ENCODE measurements at regions not wholly inside any gene's neighbourhood (a gene's known extent, or its start where the extent isn't known, plus 50 kb on each side); places are given as distances from the start of the nearest gene placed in this dataset.

DNA sequence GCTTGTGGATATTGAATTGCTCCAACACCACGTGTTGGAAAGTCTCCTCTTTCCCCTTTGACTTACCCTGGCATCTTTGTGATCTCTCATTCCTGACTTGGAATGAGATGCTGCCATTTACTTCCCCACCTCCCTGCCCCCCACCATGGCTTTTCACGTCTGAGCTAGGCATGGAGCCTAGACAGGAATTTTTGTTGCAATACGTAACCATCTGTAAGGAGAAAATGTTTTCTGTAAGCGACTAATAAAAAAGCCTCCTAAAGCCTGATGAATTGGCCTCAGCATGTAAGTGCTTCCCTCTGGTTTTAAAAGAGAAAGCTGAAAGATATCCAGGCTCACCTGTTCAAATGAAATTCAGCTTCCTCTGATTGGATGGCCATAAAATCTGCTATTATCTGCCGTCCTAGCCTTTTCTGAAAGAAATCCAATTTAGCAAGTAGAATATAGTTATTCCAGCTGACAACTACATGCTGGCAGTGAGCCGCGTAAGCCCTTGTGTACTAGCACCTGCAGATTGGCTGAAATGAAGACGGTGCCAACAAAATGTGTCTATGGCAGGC, 200.1 kb downstream of the NSG2 start:
- Histone ChIP-seq H3K9me3 (no peaks in the 10 kb centered on the region), H3K27ac (no peak overlapping the region), H3K27me3 (peaks cover 4% of the 10 kb centered on the region), H3K4me3 (no peak overlapping the region), H3K4me1 (no peaks in the 10 kb centered on the region), H3K36me3 (no peaks in the 10 kb centered on the region)
- ATAC-seq (no peak), DNase-seq (no peak)
- TF ChIP-seq, protein P1, sequence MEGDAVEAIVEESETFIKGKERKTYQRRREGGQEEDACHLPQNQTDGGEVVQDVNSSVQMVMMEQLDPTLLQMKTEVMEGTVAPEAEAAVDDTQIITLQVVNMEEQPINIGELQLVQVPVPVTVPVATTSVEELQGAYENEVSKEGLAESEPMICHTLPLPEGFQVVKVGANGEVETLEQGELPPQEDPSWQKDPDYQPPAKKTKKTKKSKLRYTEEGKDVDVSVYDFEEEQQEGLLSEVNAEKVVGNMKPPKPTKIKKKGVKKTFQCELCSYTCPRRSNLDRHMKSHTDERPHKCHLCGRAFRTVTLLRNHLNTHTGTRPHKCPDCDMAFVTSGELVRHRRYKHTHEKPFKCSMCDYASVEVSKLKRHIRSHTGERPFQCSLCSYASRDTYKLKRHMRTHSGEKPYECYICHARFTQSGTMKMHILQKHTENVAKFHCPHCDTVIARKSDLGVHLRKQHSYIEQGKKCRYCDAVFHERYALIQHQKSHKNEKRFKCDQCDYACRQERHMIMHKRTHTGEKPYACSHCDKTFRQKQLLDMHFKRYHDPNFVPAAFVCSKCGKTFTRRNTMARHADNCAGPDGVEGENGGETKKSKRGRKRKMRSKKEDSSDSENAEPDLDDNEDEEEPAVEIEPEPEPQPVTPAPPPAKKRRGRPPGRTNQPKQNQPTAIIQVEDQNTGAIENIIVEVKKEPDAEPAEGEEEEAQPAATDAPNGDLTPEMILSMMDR (IDR thresholded peaks at IDR 0.05) = no peak
- intact Hi-C loops (cut with DNase I) = no loop called here

DNA sequence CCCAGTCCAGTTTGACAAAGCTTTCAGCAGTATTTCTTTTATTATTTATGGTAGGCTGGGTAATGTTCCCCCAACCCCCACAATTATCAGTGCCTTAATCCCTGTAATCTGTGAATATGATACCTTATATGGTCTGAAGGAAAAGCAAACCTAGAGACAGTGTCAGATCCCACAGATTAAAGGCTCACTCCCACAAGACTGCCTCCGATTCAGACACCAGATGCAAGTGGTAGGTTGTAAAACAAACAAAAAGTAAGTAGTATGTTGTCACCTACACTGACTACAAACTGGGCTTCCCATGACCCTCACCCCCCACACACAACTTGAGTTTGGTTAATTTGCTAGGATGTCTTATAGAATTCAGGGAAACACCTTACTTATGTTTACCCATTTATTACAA, 201.2 kb downstream of the NSG2 start:
- Histone ChIP-seq H3K4me1 (no peaks in the 10 kb centered on the region), H3K36me3 (no peaks in the 10 kb centered on the region), H3K27me3 (peaks cover 4% of the 10 kb centered on the region), H3K27ac (no peak overlapping the region), H3K4me3 (no peak overlapping the region), H3K9me3 (no peaks in the 10 kb centered on the region)
- TF ChIP-seq, protein P1 (IDR thresholded peaks at IDR 0.05) = no peak
- DNase-seq (no peak), ATAC-seq (no peak)
- intact Hi-C loops (cut with DNase I) = no loop called here

DNA sequence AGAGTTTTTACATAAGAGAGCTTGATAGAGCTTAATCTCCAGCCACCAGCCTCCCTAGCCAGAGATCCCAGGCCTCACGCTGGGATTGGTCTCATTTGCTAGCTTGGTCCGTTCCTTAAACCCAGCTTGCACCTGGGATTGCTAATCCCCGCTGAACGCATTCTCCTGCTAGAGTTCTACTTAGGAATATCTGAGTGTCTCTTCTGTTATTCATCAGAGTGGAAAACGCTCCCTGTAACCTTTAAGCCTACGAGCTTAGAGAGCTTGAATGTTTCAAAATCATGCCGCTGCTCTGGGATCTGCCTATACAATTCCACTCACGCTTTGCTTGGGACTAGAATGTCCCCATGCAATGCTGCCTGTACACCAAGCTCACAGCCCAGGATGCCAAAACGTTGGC, 201.8 kb downstream of the NSG2 start:
- no peaks in the 10 kb centered on the region for H3K4me1 ChIP-seq
- no peaks in the 10 kb centered on the region for H3K9me3 ChIP-seq
- no peak for ATAC-seq
- no peaks in the 10 kb centered on the region for H3K36me3 ChIP-seq
- intact Hi-C loops (cut with DNase I) = no loop called here
- TF ChIP-seq, protein P1 (IDR thresholded peaks at IDR 0.05) = no peak
- DNase-seq = no peak
- no peak overlapping the region for H3K27ac ChIP-seq
- H3K27me3 ChIP-seq = peaks cover 2% of the 10 kb centered on the region
- H3K4me3 ChIP-seq = no peak overlapping the region

DNA sequence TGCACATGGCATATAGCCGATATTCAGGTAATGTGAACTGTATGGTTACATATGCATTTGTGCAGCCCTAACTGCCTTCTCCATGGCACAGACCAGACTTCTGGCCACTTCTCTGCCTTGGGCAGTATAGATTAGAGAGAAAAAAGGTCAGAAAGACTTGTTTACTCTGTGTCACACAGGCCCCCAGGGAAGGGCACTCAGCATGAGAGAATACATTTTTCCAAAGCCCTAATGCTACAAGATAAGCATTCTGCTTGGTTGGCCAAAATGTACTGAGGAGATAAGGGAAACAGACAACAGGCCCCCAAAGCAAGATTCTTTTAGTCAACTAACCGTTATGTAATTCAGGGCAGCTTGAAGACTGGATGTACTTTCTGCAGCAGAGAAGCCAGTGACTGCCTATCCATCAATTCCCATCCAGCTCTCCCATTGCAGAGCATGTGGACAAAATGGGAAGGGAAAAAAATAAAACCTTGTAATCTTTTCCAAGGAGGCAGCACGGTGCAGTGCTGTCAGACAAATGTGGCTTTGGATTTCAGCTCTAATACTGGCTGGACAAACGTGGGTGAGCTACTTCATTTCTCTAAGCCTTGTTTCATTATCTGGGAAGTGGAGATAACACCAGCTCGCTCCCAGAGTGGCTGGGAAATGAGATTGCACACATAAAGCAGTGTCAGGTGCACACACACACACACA, 205.9 kb downstream of the NSG2 start:
- H3K4me3 ChIP-seq = no peak overlapping the region
- no peak for DNase-seq
- H3K27me3 ChIP-seq = no peaks in the 10 kb centered on the region
- intact Hi-C loops (cut with DNase I) = no loop called here
- H3K36me3 ChIP-seq = no peaks in the 10 kb centered on the region
- H3K27ac ChIP-seq = no peak overlapping the region
- TF ChIP-seq, protein P1 (IDR thresholded peaks at IDR 0.05) = no peak
- H3K4me1 ChIP-seq = no peaks in the 10 kb centered on the region
- ATAC-seq = no peak
- no peaks in the 10 kb centered on the region for H3K9me3 ChIP-seq

DNA sequence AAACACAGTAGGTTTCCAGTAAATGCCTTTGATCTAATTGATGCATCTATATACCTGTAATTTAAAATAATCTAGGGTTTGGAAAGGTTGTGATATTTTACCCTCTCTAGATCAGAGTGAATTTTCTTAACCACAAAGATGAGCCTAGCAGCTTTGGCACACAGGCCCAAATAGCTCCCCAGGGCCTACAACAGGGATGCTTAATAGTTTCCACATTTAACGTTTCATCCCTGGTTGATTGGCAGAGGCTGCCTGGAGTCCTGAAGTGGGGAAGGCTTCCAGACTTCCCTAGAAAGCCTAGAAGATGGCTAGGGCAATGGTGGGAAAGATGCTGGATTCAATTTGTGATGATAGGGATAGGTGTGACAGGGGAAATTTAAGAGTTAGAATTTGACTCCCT, 206.6 kb downstream of the NSG2 start:
- no peak for DNase-seq
- no peaks in the 10 kb centered on the region for H3K27me3 ChIP-seq
- no peak for ATAC-seq
- H3K27ac ChIP-seq = no peak overlapping the region
- H3K4me3 ChIP-seq = no peak overlapping the region
- intact Hi-C loops (cut with DNase I) = no loop called here
- TF ChIP-seq, protein P1 (IDR thresholded peaks at IDR 0.05) = no peak
- no peaks in the 10 kb centered on the region for H3K36me3 ChIP-seq
- no peaks in the 10 kb centered on the region for H3K4me1 ChIP-seq
- no peaks in the 10 kb centered on the region for H3K9me3 ChIP-seq

Data from upper lobe of right lung (tissue), 1 donor.